ENCODE measurements at regions not wholly inside any gene's neighbourhood (a gene's known extent, or its start where the extent isn't known, plus 50 kb on each side); places are given as distances from the start of the nearest gene placed in this dataset.

DNA sequence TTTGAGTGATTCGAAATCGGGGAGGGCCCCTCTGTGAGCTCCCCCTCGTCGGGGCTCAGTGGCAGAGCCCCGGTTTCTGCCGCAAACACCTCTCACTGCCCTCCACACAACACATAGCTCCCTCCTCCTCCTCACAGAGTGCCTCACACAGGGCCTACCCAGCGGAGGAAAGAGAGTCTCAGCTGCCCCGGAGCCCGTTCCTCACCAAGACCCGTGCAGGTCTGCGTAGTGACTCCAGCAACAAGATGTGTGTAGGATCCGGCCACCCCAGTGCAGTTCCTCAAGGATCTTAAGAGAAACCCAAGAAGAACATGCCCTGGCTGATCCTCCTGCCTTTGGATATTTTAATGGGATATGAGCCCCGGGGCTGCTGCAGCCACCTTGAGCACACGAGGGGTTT lies 238.4 kb downstream of the BRD1 start:
- POLR2A ChIA-PET (ENCODE audit: unreplicated experiment), result no interaction called here
- CTCF ChIA-PET, result no interaction called here
- BruUV-seq (replicated peaks), result no TSS peak
- no peaks in the 10 kb centered on the region for H3F3A ChIP-seq (ENCODE audit: low read length, unreplicated experiment)
- no peak overlapping the region for H3K4me3 ChIP-seq (ENCODE audit: low read length)
- H3K4me2 ChIP-seq (ENCODE audit: low read length), result no peak overlapping the region
- H4K20me1 ChIP-seq (ENCODE audit: low read length), result no peaks in the 10 kb centered on the region
- no peak overlapping the region for H3K9ac ChIP-seq (ENCODE audit: low read length)
- no peaks in the 10 kb centered on the region for H3K79me2 ChIP-seq (ENCODE audit: low read length)
- TF ChIP-seq EZH2 (IDR thresholded peaks at IDR 0.05; ENCODE audit: low read length, unreplicated experiment) (no peak), EZH2phosphoT487 (IDR thresholded peaks at IDR 0.05; ENCODE audit: borderline replicate concordance, low read length) (no peak)
- TF ChIP-seq, protein P1, sequence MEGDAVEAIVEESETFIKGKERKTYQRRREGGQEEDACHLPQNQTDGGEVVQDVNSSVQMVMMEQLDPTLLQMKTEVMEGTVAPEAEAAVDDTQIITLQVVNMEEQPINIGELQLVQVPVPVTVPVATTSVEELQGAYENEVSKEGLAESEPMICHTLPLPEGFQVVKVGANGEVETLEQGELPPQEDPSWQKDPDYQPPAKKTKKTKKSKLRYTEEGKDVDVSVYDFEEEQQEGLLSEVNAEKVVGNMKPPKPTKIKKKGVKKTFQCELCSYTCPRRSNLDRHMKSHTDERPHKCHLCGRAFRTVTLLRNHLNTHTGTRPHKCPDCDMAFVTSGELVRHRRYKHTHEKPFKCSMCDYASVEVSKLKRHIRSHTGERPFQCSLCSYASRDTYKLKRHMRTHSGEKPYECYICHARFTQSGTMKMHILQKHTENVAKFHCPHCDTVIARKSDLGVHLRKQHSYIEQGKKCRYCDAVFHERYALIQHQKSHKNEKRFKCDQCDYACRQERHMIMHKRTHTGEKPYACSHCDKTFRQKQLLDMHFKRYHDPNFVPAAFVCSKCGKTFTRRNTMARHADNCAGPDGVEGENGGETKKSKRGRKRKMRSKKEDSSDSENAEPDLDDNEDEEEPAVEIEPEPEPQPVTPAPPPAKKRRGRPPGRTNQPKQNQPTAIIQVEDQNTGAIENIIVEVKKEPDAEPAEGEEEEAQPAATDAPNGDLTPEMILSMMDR (conservative IDR thresholded peaks at IDR 0.05; ENCODE audit: low read depth, low read length), result no peak
- no peak overlapping the region for H2AFZ ChIP-seq (ENCODE audit: low read length)
- intact Hi-C loops (cut with micrococcal nuclease), result no loop called here
- DNase-seq, result no peak
- H3K9me2 ChIP-seq (replicated peaks; ENCODE audit: low read length), result no peaks in the 10 kb centered on the region
- no peaks in the 10 kb centered on the region for H3K36me3 ChIP-seq (ENCODE audit: low read depth, low read length)
- no peaks in the 10 kb centered on the region for H3K4me1 ChIP-seq (ENCODE audit: insufficient read depth, low read length)
- H3K27ac ChIP-seq (ENCODE audit: low read length), result no peak overlapping the region
- ATAC-seq, result no peak
- H3K9me3 ChIP-seq (ENCODE audit: low read length), result no peaks in the 10 kb centered on the region
- H3K27me3 ChIP-seq (ENCODE audit: low read length), result peaks cover 64% of the 10 kb centered on the region

DNA sequence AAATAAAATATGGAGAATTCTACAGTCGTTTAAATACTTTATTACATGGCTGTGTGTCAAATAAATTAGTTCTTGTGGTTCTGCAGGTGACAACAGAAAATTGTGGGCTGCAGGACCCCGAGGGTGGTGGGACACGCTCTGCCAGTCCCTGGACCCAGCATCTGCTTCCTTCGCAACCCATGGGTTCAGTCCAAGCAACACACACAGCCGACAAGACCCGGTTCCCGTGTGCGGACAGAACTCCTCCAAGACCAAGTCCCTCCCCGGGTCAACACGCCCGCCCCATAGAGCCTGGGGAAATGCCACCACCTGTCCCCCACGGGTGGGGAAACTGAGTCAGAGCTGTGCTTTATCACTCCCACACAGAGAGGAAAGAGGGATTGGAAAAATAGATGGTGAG lies 238.9 kb downstream of the BRD1 start:
- ATAC-seq, result no peak
- Histone ChIP-seq H3K9ac (ENCODE audit: low read length) (no peak overlapping the region), H3F3A (ENCODE audit: low read length, unreplicated experiment) (no peaks in the 10 kb centered on the region), H3K4me1 (ENCODE audit: insufficient read depth, low read length) (no peaks in the 10 kb centered on the region), H3K36me3 (ENCODE audit: low read depth, low read length) (no peaks in the 10 kb centered on the region), H3K79me2 (ENCODE audit: low read length) (no peaks in the 10 kb centered on the region), H3K4me3 (ENCODE audit: low read length) (no peak overlapping the region), H3K9me2 (replicated peaks; ENCODE audit: low read length) (no peaks in the 10 kb centered on the region), H3K4me2 (ENCODE audit: low read length) (no peak overlapping the region), H4K20me1 (ENCODE audit: low read length) (no peaks in the 10 kb centered on the region), H2AFZ (ENCODE audit: low read length) (no peak overlapping the region), H3K9me3 (ENCODE audit: low read length) (no peaks in the 10 kb centered on the region), H3K27ac (ENCODE audit: low read length) (no peak overlapping the region), H3K27me3 (ENCODE audit: low read length) (peaks cover 70% of the 10 kb centered on the region)
- ChIA-PET POLR2A (ENCODE audit: unreplicated experiment) (no interaction called here), CTCF (no interaction called here)
- intact Hi-C loops (cut with micrococcal nuclease), result no loop called here
- no peak for TF ChIP-seq EZH2 (IDR thresholded peaks at IDR 0.05; ENCODE audit: low read length, unreplicated experiment)
- TF ChIP-seq EZH2phosphoT487 (IDR thresholded peaks at IDR 0.05; ENCODE audit: borderline replicate concordance, low read length), result no peak
- TF ChIP-seq, protein P1 (conservative IDR thresholded peaks at IDR 0.05; ENCODE audit: low read depth, low read length), result no peak
- no peak for DNase-seq
- no TSS peak for BruUV-seq (replicated peaks)

DNA sequence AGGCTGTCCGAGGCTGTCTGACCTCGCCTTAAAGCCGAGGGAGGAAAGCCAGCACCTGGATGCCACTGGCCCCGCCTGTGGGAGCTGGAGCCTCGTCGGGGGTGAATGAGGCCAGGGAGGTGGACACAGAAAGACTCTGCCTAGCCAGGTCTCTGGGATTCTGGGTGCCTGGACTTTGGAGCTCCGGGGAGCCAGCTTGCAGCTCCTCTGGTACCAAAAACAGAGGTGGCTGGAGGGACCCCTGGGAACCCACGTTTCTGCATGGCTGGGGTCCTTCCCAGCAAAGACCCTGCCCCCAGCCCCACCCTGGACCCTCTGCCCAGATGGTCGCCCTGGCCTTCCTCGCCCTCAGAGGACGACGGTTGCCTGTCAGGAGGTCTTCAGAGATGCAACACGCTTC lies 239.7 kb downstream of the BRD1 start:
- CTCF ChIA-PET, result no interaction called here
- Histone ChIP-seq H3K4me3 (ENCODE audit: low read length) (no peak overlapping the region), H4K20me1 (ENCODE audit: low read length) (no peaks in the 10 kb centered on the region), H3K9me3 (ENCODE audit: low read length) (no peaks in the 10 kb centered on the region), H3K4me1 (ENCODE audit: insufficient read depth, low read length) (no peaks in the 10 kb centered on the region), H3K27me3 (ENCODE audit: low read length) (peaks cover 77% of the 10 kb centered on the region), H3K9ac (ENCODE audit: low read length) (no peak overlapping the region), H3K36me3 (ENCODE audit: low read depth, low read length) (no peaks in the 10 kb centered on the region), H2AFZ (ENCODE audit: low read length) (no peak overlapping the region), H3F3A (ENCODE audit: low read length, unreplicated experiment) (no peaks in the 10 kb centered on the region), H3K79me2 (ENCODE audit: low read length) (no peaks in the 10 kb centered on the region), H3K27ac (ENCODE audit: low read length) (no peak overlapping the region), H3K9me2 (replicated peaks; ENCODE audit: low read length) (no peaks in the 10 kb centered on the region), H3K4me2 (ENCODE audit: low read length) (no peak overlapping the region)
- intact Hi-C loops (cut with micrococcal nuclease), result no loop called here
- no TSS peak for BruUV-seq (replicated peaks)
- POLR2A ChIA-PET (ENCODE audit: unreplicated experiment), result no interaction called here
- TF ChIP-seq, protein P1 (conservative IDR thresholded peaks at IDR 0.05; ENCODE audit: low read depth, low read length), result no peak
- no peak for TF ChIP-seq EZH2 (IDR thresholded peaks at IDR 0.05; ENCODE audit: low read length, unreplicated experiment)
- no peak for TF ChIP-seq EZH2phosphoT487 (IDR thresholded peaks at IDR 0.05; ENCODE audit: borderline replicate concordance, low read length)
- ATAC-seq (no peak), DNase-seq (no peak)

Measured in PC-3 (cell line).